HUES48 (cell line): ENCODE measurements at regions not wholly inside any gene's neighbourhood (a gene's known extent, or its start where the extent isn't known, plus 50 kb on each side); places are given as distances from the start of the nearest gene placed in this dataset.
"Not testable (repeated sequence)": the region's sequence is repeated elsewhere in the genome, so short reads cannot be mapped to it uniquely, and the experiment has no call there.

Source experiments
- H3K27ac ChIP-seq: one replicate; pipeline ENCODE4 v1.7.0; 2013; ENCODE audit warnings: low read depth, low read length, inconsistent platforms
- H3K27me3 ChIP-seq: 2 replicates; pipeline ENCODE4 v1.6.1; 2013; ENCODE audit warnings: mild to moderate bottlenecking, low read length; ENCODE audit not compliant: control insufficient read depth, insufficient read depth
- H3K36me3 ChIP-seq: 2 replicates; pipeline ENCODE4 v1.6.1; 2013; ENCODE audit warnings: low read length; ENCODE audit not compliant: control insufficient read depth, insufficient read depth
- H3K4me1 ChIP-seq: 2 replicates; pipeline ENCODE4 v1.6.1; 2013; ENCODE audit warnings: mild to moderate bottlenecking, low read length; ENCODE audit not compliant: control insufficient read depth, insufficient read depth
- H3K4me3 ChIP-seq: 2 replicates; pipeline ENCODE4 v1.5.1; 2013; ENCODE audit warnings: mild to moderate bottlenecking, low read depth, low read length
- H3K9ac ChIP-seq: 2 replicates; pipeline ENCODE4 v1.6.1; 2013; ENCODE audit warnings: mild to moderate bottlenecking, low read depth, low read length, moderate library complexity
- H3K9me3 ChIP-seq: 2 replicates; pipeline ENCODE4 v1.6.1; 2013; ENCODE audit warnings: low read length; ENCODE audit not compliant: control insufficient read depth, insufficient read depth

GRCh38 chr1:146883190-146883589 lies 54.9 kb upstream of the NBPF12 start:
- H3K27me3 ChIP-seq, H3K36me3 ChIP-seq, H3K9me3 ChIP-seq, H3K4me1 ChIP-seq, H3K27ac ChIP-seq, H3K9ac ChIP-seq, H3K4me3 ChIP-seq: not testable (repeated sequence)

GRCh38 chr1:146881096-146881495 lies 57.0 kb upstream of the NBPF12 start:
- not testable (repeated sequence) for H3K4me3 ChIP-seq, H3K9ac ChIP-seq, H3K9me3 ChIP-seq, H3K27me3 ChIP-seq, H3K4me1 ChIP-seq, H3K36me3 ChIP-seq, H3K27ac ChIP-seq

- H3K9me3 ChIP-seq, H3K9ac ChIP-seq, H3K4me3 ChIP-seq, H3K4me1 ChIP-seq, H3K27ac ChIP-seq, H3K36me3 ChIP-seq, H3K27me3 ChIP-seq: not testable (repeated sequence)
These were observed 74.3 kb upstream of the NBPF12 start for GRCh38 chr1:146863799-146864319.

GRCh38 chr1:146853147-146853546 lies 85.0 kb upstream of the NBPF12 start:
- H3K36me3 ChIP-seq, H3K9me3 ChIP-seq, H3K4me1 ChIP-seq, H3K27ac ChIP-seq, H3K4me3 ChIP-seq, H3K9ac ChIP-seq, H3K27me3 ChIP-seq: not testable (repeated sequence)

GRCh38 chr1:146850352-146850889 lies 87.7 kb upstream of the NBPF12 start:
- H3K4me3 ChIP-seq, H3K36me3 ChIP-seq, H3K27ac ChIP-seq, H3K27me3 ChIP-seq, H3K4me1 ChIP-seq, H3K9me3 ChIP-seq, H3K9ac ChIP-seq: not testable (repeated sequence)

- not testable (repeated sequence) for H3K27ac ChIP-seq, H3K9me3 ChIP-seq, H3K27me3 ChIP-seq, H3K4me3 ChIP-seq, H3K4me1 ChIP-seq, H3K36me3 ChIP-seq, H3K9ac ChIP-seq
These were observed 99.4 kb upstream of the NBPF12 start for GRCh38 chr1:146838725-146839124.

- H3K36me3 ChIP-seq, H3K27ac ChIP-seq: not testable (repeated sequence)
These were observed 111.2 kb upstream of the NBPF12 start for GRCh38 chr1:146826957-146827356.

GRCh38 chr1:146794236-146794635 lies 143.9 kb upstream of the NBPF12 start:
- not testable (repeated sequence) for H3K36me3 ChIP-seq, H3K4me3 ChIP-seq

More at GRCh38 chr1:146826957-146827356, 111.2 kb upstream of the NBPF12 start:
- not testable (repeated sequence) for H3K9me3 ChIP-seq, H3K27me3 ChIP-seq, H3K4me1 ChIP-seq, H3K4me3 ChIP-seq, H3K9ac ChIP-seq

GRCh38 chr1:146792725-146793124 lies 145.4 kb upstream of the NBPF12 start:
- H3K9me3 ChIP-seq, H3K4me1 ChIP-seq, H3K9ac ChIP-seq, H3K27ac ChIP-seq, H3K27me3 ChIP-seq, H3K4me3 ChIP-seq, H3K36me3 ChIP-seq: not testable (repeated sequence)

More at GRCh38 chr1:146794236-146794635, 143.9 kb upstream of the NBPF12 start:
- H3K27ac ChIP-seq, H3K27me3 ChIP-seq, H3K4me1 ChIP-seq, H3K9me3 ChIP-seq, H3K9ac ChIP-seq: not testable (repeated sequence)

GRCh38 chr1:146784212-146784940 lies 153.7 kb upstream of the NBPF12 start:
- H3K4me3 ChIP-seq, H3K4me1 ChIP-seq, H3K9ac ChIP-seq, H3K9me3 ChIP-seq, H3K36me3 ChIP-seq, H3K27me3 ChIP-seq, H3K27ac ChIP-seq: not testable (repeated sequence)

GRCh38 chr1:146781235-146781634 lies 156.9 kb upstream of the NBPF12 start:
- not testable (repeated sequence) for H3K27ac ChIP-seq, H3K9me3 ChIP-seq, H3K9ac ChIP-seq, H3K4me1 ChIP-seq, H3K4me3 ChIP-seq, H3K27me3 ChIP-seq, H3K36me3 ChIP-seq
